Loucy (cell line): ENCODE measurements at regions not wholly inside any gene's neighbourhood (a gene's known extent, or its start where the extent isn't known, plus 50 kb on each side); places are given as distances from the start of the nearest gene placed in this dataset.

ENCODE experiments used
- EZH2phosphoT487 ChIP-seq: fragments of 200-600 bp; IDR thresholded peaks from 2 replicates; pipeline ENCODE4 v1.6.1; 2018; ENCODE audit warnings: antibody characterized with exemption, mild to moderate bottlenecking, moderate library complexity, borderline replicate concordance
- TF ChIP-seq, protein P1 (sequence below): fragments of 200-600 bp; sonication (generic); conservative IDR thresholded peaks from 2 replicates; pipeline ENCODE4 v1.5.1; 2014; ENCODE audit warnings: mild to moderate bottlenecking, antibody characterized with exemption, low read length

DNA sequence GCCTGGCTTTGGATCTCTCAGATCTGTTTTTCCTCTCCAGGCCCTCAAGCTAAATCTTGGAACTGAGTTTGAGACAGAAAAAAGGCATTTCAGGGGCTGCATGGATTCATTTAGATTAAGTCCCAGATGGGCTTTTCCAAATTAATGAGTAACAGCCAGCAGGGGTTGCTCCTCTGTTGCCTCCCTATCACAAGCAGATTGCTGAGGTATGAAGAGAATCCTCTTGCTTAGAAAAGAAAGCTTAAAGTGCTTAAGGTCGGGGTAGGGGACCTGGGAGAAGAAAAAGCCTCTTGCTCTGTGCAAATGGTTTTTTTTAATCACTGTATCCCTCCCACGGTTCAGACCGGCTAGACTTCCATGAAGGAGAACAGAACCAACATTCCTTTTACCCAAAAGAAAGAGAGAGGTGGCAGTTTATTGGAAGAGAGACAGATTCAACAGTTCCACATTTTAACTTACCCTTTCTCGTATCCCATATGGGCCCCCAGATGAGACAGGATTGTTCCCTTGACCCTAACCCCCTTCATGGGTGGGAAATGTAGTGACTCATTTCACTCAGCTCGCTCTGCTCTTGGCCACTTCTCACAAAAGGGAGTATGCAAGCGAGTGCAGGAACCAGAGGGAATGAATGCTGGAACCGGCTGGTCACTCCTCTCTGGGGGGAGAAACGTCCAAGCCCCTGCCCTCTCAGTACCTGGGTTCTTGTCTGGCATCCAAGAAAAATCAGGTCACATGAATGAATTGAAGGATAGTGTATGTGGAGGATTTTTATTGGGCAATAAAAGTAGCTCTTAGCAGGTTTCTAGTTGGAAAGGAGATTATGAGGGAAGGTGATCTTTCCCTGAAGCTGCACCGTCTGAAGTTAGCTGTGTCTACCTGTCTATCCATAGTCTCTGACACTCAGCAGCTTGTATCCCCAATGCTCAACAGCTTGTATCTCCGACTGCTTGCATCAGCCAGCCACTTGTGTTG, 745.2 kb downstream of the SI start:
- TF ChIP-seq, protein P1, sequence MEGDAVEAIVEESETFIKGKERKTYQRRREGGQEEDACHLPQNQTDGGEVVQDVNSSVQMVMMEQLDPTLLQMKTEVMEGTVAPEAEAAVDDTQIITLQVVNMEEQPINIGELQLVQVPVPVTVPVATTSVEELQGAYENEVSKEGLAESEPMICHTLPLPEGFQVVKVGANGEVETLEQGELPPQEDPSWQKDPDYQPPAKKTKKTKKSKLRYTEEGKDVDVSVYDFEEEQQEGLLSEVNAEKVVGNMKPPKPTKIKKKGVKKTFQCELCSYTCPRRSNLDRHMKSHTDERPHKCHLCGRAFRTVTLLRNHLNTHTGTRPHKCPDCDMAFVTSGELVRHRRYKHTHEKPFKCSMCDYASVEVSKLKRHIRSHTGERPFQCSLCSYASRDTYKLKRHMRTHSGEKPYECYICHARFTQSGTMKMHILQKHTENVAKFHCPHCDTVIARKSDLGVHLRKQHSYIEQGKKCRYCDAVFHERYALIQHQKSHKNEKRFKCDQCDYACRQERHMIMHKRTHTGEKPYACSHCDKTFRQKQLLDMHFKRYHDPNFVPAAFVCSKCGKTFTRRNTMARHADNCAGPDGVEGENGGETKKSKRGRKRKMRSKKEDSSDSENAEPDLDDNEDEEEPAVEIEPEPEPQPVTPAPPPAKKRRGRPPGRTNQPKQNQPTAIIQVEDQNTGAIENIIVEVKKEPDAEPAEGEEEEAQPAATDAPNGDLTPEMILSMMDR: no peak
- TF ChIP-seq EZH2phosphoT487: no peak
